Smooth muscle cell (in vitro differentiated cells): ENCODE measurements at regions not wholly inside any gene's neighbourhood (a gene's known extent, or its start where the extent isn't known, plus 50 kb on each side); places are given as distances from the start of the nearest gene placed in this dataset.

Experiments
- DNase-seq: peaks from one replicate; lab custom pipeline; 2025; ENCODE audit not compliant: unreplicated experiment; lab: John Stamatoyannopoulos, UW
- H2AFZ ChIP-seq: fragments of 200-600 bp; sonication (generic); 2 replicates; pipeline ENCODE4 v1.6.0; 2016; ENCODE audit warnings: antibody characterized with exemption, low read depth, mild to moderate bottlenecking
- H3F3A ChIP-seq: fragments of 200-600 bp; sonication (generic); 2 replicates; pipeline ENCODE4 v1.6.0; 2017; ENCODE audit warnings: antibody characterized with exemption, low read depth
- H3K27ac ChIP-seq: fragments of 200-600 bp; sonication (generic); 2 replicates; pipeline ENCODE4 v1.5.1; 2016; ENCODE audit warnings: low read depth, mild to moderate bottlenecking
- H3K27me3 ChIP-seq: fragments of 200-600 bp; sonication (generic); 2 replicates; pipeline ENCODE4 v1.6.1; 2016; ENCODE audit warnings: low read depth, mild to moderate bottlenecking
- H3K36me3 ChIP-seq: fragments of 200-600 bp; sonication (generic); 2 replicates; pipeline ENCODE4 v1.5.1; 2016; ENCODE audit warnings: low read depth
- H3K4me1 ChIP-seq: fragments of 200-600 bp; sonication (generic); 2 replicates; pipeline ENCODE4 v1.5.1; 2016; ENCODE audit warnings: low read depth
- H3K4me2 ChIP-seq: fragments of 200-600 bp; sonication (generic); 2 replicates; pipeline ENCODE4 v1.6.0; 2016; ENCODE audit warnings: mild to moderate bottlenecking
- H3K4me3 ChIP-seq: fragments of 200-600 bp; sonication (generic); 2 replicates; pipeline ENCODE4 v1.5.1; 2016; ENCODE audit warnings: mild to moderate bottlenecking
- H3K79me2 ChIP-seq: fragments of 200-600 bp; sonication (generic); 2 replicates; pipeline ENCODE4 v1.6.0; 2016; ENCODE audit warnings: low read depth, mild to moderate bottlenecking
- H3K9ac ChIP-seq: fragments of 200-600 bp; sonication (generic); 2 replicates; pipeline ENCODE4 v1.6.0; 2016; ENCODE audit warnings: low read depth
- H3K9me3 ChIP-seq: fragments of 200-600 bp; sonication (generic); replicated peaks from 2 replicates; pipeline ENCODE4 v1.5.1; 2016; ENCODE audit warnings: low read depth
- H4K20me1 ChIP-seq: fragments of 200-600 bp; sonication (generic); 2 replicates; pipeline ENCODE4 v1.6.0; 2016; ENCODE audit warnings: low read depth
- CTCF ChIP-seq: fragments of 200-600 bp; sonication (generic); IDR thresholded peaks from 2 replicates; pipeline ENCODE4 v1.5.1; 2017; ENCODE audit warnings: borderline replicate concordance, mild to moderate bottlenecking, antibody characterized with exemption; ENCODE audit not compliant: insufficient read depth, poor library complexity, severe bottlenecking
- WGBS: methylation state at CpG from one replicate; pipeline ENCODE4 v1.1.7; 2016; ENCODE audit warnings: low lambda C conversion rate; 5-methylcytosine and 5-hydroxymethylcytosine counted together

DNA sequence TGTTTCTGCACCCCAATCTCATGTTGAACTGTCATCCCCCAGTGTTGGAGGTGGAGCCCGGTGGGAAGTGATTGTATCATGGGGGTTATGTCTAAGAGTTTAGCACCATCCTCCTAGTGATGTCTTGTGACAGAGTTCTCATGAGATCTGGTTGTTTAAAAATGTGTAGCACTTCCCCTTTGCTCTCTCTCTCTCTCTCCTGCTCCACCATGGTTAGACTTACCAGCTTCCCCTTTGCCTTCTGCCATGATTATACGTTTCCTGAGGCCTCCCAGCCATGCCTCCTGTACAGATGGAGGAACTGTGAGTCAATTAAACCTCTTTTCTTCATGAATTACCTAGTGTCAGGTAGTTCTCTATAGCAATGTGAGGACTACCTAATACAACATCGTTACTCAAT, 396.9 kb upstream of the LRATD1 start:
- no peaks in the 10 kb centered on the region for H3K79me2 ChIP-seq
- no peak overlapping the region for H3K4me2 ChIP-seq
- no peaks in the 10 kb centered on the region for H3F3A ChIP-seq
- H3K9me3 ChIP-seq: no peaks in the 10 kb centered on the region
- no peak for DNase-seq
- H3K4me1 ChIP-seq: peaks cover 3% of the 10 kb centered on the region
- TF ChIP-seq CTCF: no peak
- H3K36me3 ChIP-seq: no peaks in the 10 kb centered on the region
- H2AFZ ChIP-seq: no peak overlapping the region
- no peak overlapping the region for H3K4me3 ChIP-seq
- H3K27me3 ChIP-seq: no peaks in the 10 kb centered on the region
- WGBS: 83% methylated on average over 3 of the region's 3 CpGs
- no peak overlapping the region for H3K9ac ChIP-seq
- H3K27ac ChIP-seq: no peak overlapping the region
- H4K20me1 ChIP-seq: no peaks in the 10 kb centered on the region

DNA sequence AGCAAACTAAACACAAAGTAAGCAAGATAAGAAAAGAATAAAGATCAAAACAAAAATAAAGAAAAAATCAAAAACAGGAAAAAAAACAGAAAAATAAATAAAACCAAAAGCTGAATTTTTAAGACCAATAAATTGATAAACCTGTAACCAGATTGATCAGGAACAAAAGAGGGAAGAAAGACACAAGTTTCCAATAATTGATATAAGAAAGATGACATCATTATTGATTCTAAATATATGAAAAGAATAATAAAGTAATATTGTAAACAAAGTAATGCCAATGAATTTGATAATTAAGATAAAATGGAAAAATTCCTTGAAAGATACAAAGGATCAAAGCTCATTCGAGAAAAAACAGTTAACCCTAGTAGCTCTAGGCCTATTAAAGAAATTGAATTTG, 394.6 kb upstream of the LRATD1 start:
- TF ChIP-seq CTCF: no peak
- no peak overlapping the region for H3K4me2 ChIP-seq
- H3K4me3 ChIP-seq: no peak overlapping the region
- 81% methylated on average over 1 of the region's 1 CpG for WGBS
- H3K4me1 ChIP-seq: no peaks in the 10 kb centered on the region
- no peak for DNase-seq
- no peaks in the 10 kb centered on the region for H3K9me3 ChIP-seq
- no peaks in the 10 kb centered on the region for H3K36me3 ChIP-seq
- H3K9ac ChIP-seq: no peak overlapping the region
- H3K27ac ChIP-seq: no peak overlapping the region
- H3K79me2 ChIP-seq: no peaks in the 10 kb centered on the region
- H2AFZ ChIP-seq: no peak overlapping the region
- H3F3A ChIP-seq: no peaks in the 10 kb centered on the region
- no peaks in the 10 kb centered on the region for H4K20me1 ChIP-seq
- no peaks in the 10 kb centered on the region for H3K27me3 ChIP-seq

GRCh38 chr2:14239605-14240004, 392.9 kb upstream of the LRATD1 start:
- 93% methylated on average over 3 of the region's 3 CpGs for WGBS
- Histone ChIP-seq H3K27ac (no peak overlapping the region), H3K9ac (no peak overlapping the region), H3K4me2 (no peak overlapping the region), H3K36me3 (no peaks in the 10 kb centered on the region), H2AFZ (no peak overlapping the region), H3K9me3 (no peaks in the 10 kb centered on the region), H3K4me3 (no peak overlapping the region), H3K27me3 (no peaks in the 10 kb centered on the region), H3K79me2 (no peaks in the 10 kb centered on the region), H4K20me1 (no peaks in the 10 kb centered on the region), H3K4me1 (no peaks in the 10 kb centered on the region), H3F3A (no peaks in the 10 kb centered on the region)
- TF ChIP-seq CTCF: no peak
- no peak for DNase-seq

GRCh38 chr2:14240868-14241267, 391.6 kb upstream of the LRATD1 start:
- H3K36me3 ChIP-seq: no peaks in the 10 kb centered on the region
- H4K20me1 ChIP-seq: no peaks in the 10 kb centered on the region
- no peaks in the 10 kb centered on the region for H3K4me1 ChIP-seq
- no peak overlapping the region for H3K4me3 ChIP-seq
- H3K4me2 ChIP-seq: no peak overlapping the region
- DNase-seq: no peak
- no peak overlapping the region for H3K27ac ChIP-seq
- no peaks in the 10 kb centered on the region for H3F3A ChIP-seq
- no peak for TF ChIP-seq CTCF
- no peaks in the 10 kb centered on the region for H3K79me2 ChIP-seq
- no peak overlapping the region for H2AFZ ChIP-seq
- no peaks in the 10 kb centered on the region for H3K27me3 ChIP-seq
- no peaks in the 10 kb centered on the region for H3K9me3 ChIP-seq
- 78% methylated on average over 5 of the region's 5 CpGs for WGBS
- no peak overlapping the region for H3K9ac ChIP-seq
